HG03280 (cell line): ENCODE measurements at regions not wholly inside any gene's neighbourhood (a gene's known extent, or its start where the extent isn't known, plus 50 kb on each side); places are given as distances from the start of the nearest gene placed in this dataset.
"Not testable (repeated sequence)": the region's sequence is repeated elsewhere in the genome, so short reads cannot be mapped to it uniquely, and the experiment has no call there.

Experiments
- ATAC-seq: cut with Tn5 transposase; IDR thresholded peaks from one replicate; pipeline ENCODE4 v1.9.1; 2021; ENCODE audit warnings: mild to moderate bottlenecking, moderate library complexity; ENCODE audit not compliant: unreplicated experiment

GRCh38 chr1:206311611-206312273, 108.4 kb downstream of the SRGAP2 start:
- ATAC-seq: not testable (repeated sequence)

- not testable (repeated sequence) for ATAC-seq
These were observed 108.9 kb downstream of the SRGAP2 start for GRCh38 chr1:206312274-206312665.

- ATAC-seq: not testable (repeated sequence)
These were observed 111.8 kb downstream of the SRGAP2 start for GRCh38 chr1:206314951-206315636.

GRCh38 chr1:206316901-206317300, 113.6 kb downstream of the SRGAP2 start:
- not testable (repeated sequence) for ATAC-seq

- ATAC-seq: not testable (repeated sequence)
These were observed 114.7 kb downstream of the SRGAP2 start for GRCh38 chr1:206317878-206318514.

GRCh38 chr1:206320227-206320626, 116.9 kb downstream of the SRGAP2 start:
- not testable (repeated sequence) for ATAC-seq

- not testable (repeated sequence) for ATAC-seq
These were observed 123.0 kb downstream of the SRGAP2 start for GRCh38 chr1:206326159-206326939.

- ATAC-seq: not testable (repeated sequence)
These were observed 128.3 kb downstream of the SRGAP2 start for GRCh38 chr1:206331597-206331996.

GRCh38 chr1:206333316-206333715, 130.0 kb downstream of the SRGAP2 start:
- not testable (repeated sequence) for ATAC-seq

- not testable (repeated sequence) for ATAC-seq
These were observed 130.6 kb downstream of the SRGAP2 start for GRCh38 chr1:206333897-206334296.

GRCh38 chr1:206334481-206334880, 131.1 kb downstream of the SRGAP2 start:
- not testable (repeated sequence) for ATAC-seq

GRCh38 chr1:206335162-206335561, 131.8 kb downstream of the SRGAP2 start:
- ATAC-seq: not testable (repeated sequence)

GRCh38 chr1:206335875-206336846, 132.8 kb downstream of the SRGAP2 start:
- ATAC-seq: not testable (repeated sequence)

- ATAC-seq: not testable (repeated sequence)
These were observed 133.3 kb upstream of the IKBKE start for GRCh38 chr1:206337024-206337423.

GRCh38 chr1:206350493-206351275, 119.6 kb upstream of the IKBKE start:
- ATAC-seq: not testable (repeated sequence)

GRCh38 chr1:206351276-206352052, 118.8 kb upstream of the IKBKE start:
- ATAC-seq: not testable (repeated sequence)

- ATAC-seq: not testable (repeated sequence)
These were observed 114.0 kb upstream of the IKBKE start for GRCh38 chr1:206356310-206356709.

GRCh38 chr1:206357962-206358361, 112.3 kb upstream of the IKBKE start:
- not testable (repeated sequence) for ATAC-seq
